Trophoblast cell (in vitro differentiated cells and primary cell): ENCODE measurements at regions not wholly inside any gene's neighbourhood (a gene's known extent, or its start where the extent isn't known, plus 50 kb on each side); places are given as distances from the start of the nearest gene placed in this dataset.

ENCODE experiments used
- DNase-seq, 2 donors: peaks; one replicate each; pipeline ENCODE4 v3.0.0-alpha.2; 2016
- H2AFZ ChIP-seq: 2 replicates; pipeline ENCODE4 v1.6.1; 2013; ENCODE audit warnings: low read length, moderate library complexity, mild to moderate bottlenecking; ENCODE audit not compliant: insufficient read depth, poor library complexity
- H2AK5ac ChIP-seq: 2 replicates; pipeline ENCODE4 v1.6.1; 2013; ENCODE audit warnings: mild to moderate bottlenecking, low read length
- H2BK120ac ChIP-seq: 2 replicates; pipeline ENCODE4 v1.6.1; 2013; ENCODE audit warnings: low read length, mild to moderate bottlenecking, moderate library complexity; ENCODE audit not compliant: insufficient read depth, poor library complexity
- H2BK12ac ChIP-seq: 2 replicates; pipeline ENCODE4 v1.6.1; 2013; ENCODE audit warnings: mild to moderate bottlenecking, low read length, moderate library complexity
- H2BK5ac ChIP-seq: 2 replicates; pipeline ENCODE4 v1.6.1; 2013; ENCODE audit warnings: low read length, low read depth, moderate library complexity, mild to moderate bottlenecking; ENCODE audit not compliant: poor library complexity
- H3K14ac ChIP-seq: 2 replicates; pipeline ENCODE4 v1.6.1; 2013; ENCODE audit warnings: mild to moderate bottlenecking, low read length
- H3K18ac ChIP-seq: 2 replicates; pipeline ENCODE4 v1.6.1; 2013; ENCODE audit warnings: mild to moderate bottlenecking, low read length
- H3K23ac ChIP-seq: 2 replicates; pipeline ENCODE4 v1.6.1; 2013; ENCODE audit warnings: low read length
- H3K27ac ChIP-seq: 2 replicates; pipeline ENCODE4 v1.5.1; 2013; ENCODE audit warnings: low read depth, mild to moderate bottlenecking, inconsistent platforms, low read length, moderate library complexity
- H3K27me3 ChIP-seq: 2 replicates; pipeline ENCODE4 v1.6.1; 2013; ENCODE audit warnings: inconsistent platforms, mild to moderate bottlenecking, low read length, moderate library complexity; ENCODE audit not compliant: insufficient read depth
- H3K36me3 ChIP-seq, 2 experiments: 1 replicate in 1 of 2; 2 replicates in 1 of 2; pipeline ENCODE4 v1.6.1; 2013; ENCODE audit warnings: low read length in 2 of 2, mild to moderate bottlenecking in 2 of 2, moderate library complexity in 1 of 2; ENCODE audit not compliant: insufficient read depth in 2 of 2, control insufficient read depth in 1 of 2
- H3K4ac ChIP-seq: 2 replicates; pipeline ENCODE4 v1.6.1; 2013; ENCODE audit warnings: low read depth, mild to moderate bottlenecking, low read length, moderate library complexity
- H3K4me1 ChIP-seq, 2 experiments: 1 replicate in 1 of 2; 2 replicates in 1 of 2; pipeline ENCODE4 v1.6.1; 2013; ENCODE audit warnings: low read length in 2 of 2, mild to moderate bottlenecking in 2 of 2, moderate library complexity in 1 of 2; ENCODE audit not compliant: insufficient read depth in 2 of 2, control insufficient read depth in 1 of 2
- H3K4me2 ChIP-seq: 2 replicates; pipeline ENCODE4 v1.6.1; 2013; ENCODE audit warnings: inconsistent platforms, mild to moderate bottlenecking, low read length, moderate library complexity
- H3K4me3 ChIP-seq: 2 replicates; pipeline ENCODE4 v1.5.1; 2013; ENCODE audit warnings: mild to moderate bottlenecking, low read depth, low read length, inconsistent platforms
- H3K79me1 ChIP-seq: one replicate; pipeline ENCODE4 v1.6.1; 2013; ENCODE audit warnings: low read length
- H3K79me2 ChIP-seq: 2 replicates; pipeline ENCODE4 v1.6.1; 2013; ENCODE audit warnings: low read length, mild to moderate bottlenecking; ENCODE audit not compliant: control insufficient read depth, insufficient read depth, poor library complexity
- H3K9ac ChIP-seq: 2 replicates; pipeline ENCODE4 v1.6.1; 2013; ENCODE audit warnings: mild to moderate bottlenecking, low read length
- H3K9me3 ChIP-seq: 2 replicates; pipeline ENCODE4 v1.6.1; 2013; ENCODE audit warnings: low read depth, mild to moderate bottlenecking, control low read depth, inconsistent platforms, low read length; ENCODE audit not compliant: insufficient read depth
- H4K12ac ChIP-seq: 2 replicates; pipeline ENCODE4 v1.6.1; 2013; ENCODE audit warnings: low read depth, mild to moderate bottlenecking, low read length, moderate library complexity
- H4K8ac ChIP-seq: 2 replicates; pipeline ENCODE4 v1.6.1; 2013; ENCODE audit warnings: low read depth, mild to moderate bottlenecking, low read length, moderate library complexity
- H4K91ac ChIP-seq: one replicate; pipeline ENCODE4 v1.6.1; 2013; ENCODE audit warnings: low read depth, mild to moderate bottlenecking, low read length, moderate library complexity
- WGBS: extraction: QIAGEN DNeasy Blood & Tissue Kit; methylation state at CpG from one replicate; pipeline ENCODE4 v1.1.7; 2013; ENCODE audit warnings: missing lambda C conversion rate; ENCODE audit not compliant: insufficient read length, insufficient coverage; ENCODE audit errors: extremely low coverage; 5-methylcytosine and 5-hydroxymethylcytosine counted together

DNA sequence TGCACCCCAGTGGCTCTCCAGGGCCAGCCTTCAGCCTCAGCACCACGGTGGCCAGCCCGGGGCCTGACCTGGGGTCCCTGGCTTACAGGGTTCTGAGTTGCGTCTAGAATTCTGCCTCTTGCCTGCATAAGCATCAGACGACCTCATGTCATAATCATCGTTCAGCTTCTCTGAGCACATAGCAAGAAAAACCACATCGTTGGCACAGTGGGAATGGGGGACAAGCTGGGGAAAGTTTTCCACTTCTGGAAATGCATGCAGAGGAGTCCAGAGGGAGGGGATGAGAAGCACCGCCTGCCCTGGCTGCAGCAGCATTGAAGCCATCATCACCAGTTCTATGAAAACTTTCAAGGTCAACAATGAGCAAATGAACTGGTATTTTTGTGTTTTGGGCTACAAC, 441.0 kb upstream of the FRG1 start:
- H4K91ac ChIP-seq = no peak overlapping the region
- no peak overlapping the region for H2BK5ac ChIP-seq
- H2BK120ac ChIP-seq = no peak overlapping the region
- no peak overlapping the region for H4K8ac ChIP-seq
- H3K4me2 ChIP-seq = no peak overlapping the region
- no peaks in the 10 kb centered on the region for H3K79me2 ChIP-seq
- no peak overlapping the region for H3K9ac ChIP-seq
- H3K27ac ChIP-seq = no peak overlapping the region
- H2AK5ac ChIP-seq = no peak overlapping the region
- peaks cover 6% of the 10 kb centered on the region for H3K9me3 ChIP-seq
- H2AFZ ChIP-seq = no peak overlapping the region
- H3K36me3 ChIP-seq = no peaks in the 10 kb centered on the region
- H2BK12ac ChIP-seq = no peak overlapping the region
- DNase-seq = no peak
- no peaks in the 10 kb centered on the region for H3K27me3 ChIP-seq
- no peak overlapping the region for H3K18ac ChIP-seq
- no peaks in the 10 kb centered on the region for H3K4me1 ChIP-seq
- no peak overlapping the region for H3K4me3 ChIP-seq
- no CpG with 5 or more reads among the region's 7 CpGs for whole genome bisulfite sequencing
- no peak overlapping the region for H4K12ac ChIP-seq
- no peak overlapping the region for H3K4ac ChIP-seq
- H3K79me1 ChIP-seq = no peaks in the 10 kb centered on the region
- H3K14ac ChIP-seq = no peak overlapping the region
- H3K23ac ChIP-seq = no peak overlapping the region

DNA sequence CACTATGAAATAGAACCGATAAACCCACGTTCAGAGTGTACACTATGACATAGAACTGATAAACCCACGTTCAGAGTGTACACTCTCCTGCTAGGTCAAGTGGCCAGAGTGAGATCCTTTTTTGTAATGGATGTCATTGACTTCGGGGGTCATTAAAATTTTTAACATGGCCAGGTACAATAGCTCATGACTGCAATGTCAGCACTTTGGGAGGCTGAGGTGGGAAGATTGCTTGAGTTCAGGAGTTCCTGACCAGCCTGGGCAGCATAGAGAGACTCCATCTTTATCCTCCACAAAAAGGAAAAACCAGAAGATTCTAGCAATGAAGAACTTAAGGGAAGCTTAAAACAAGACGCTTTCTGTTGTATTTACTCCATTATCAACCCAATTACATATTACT, 439.7 kb upstream of the FRG1 start:
- WGBS = no CpG with 5 or more reads among the region's 5 CpGs

DNA sequence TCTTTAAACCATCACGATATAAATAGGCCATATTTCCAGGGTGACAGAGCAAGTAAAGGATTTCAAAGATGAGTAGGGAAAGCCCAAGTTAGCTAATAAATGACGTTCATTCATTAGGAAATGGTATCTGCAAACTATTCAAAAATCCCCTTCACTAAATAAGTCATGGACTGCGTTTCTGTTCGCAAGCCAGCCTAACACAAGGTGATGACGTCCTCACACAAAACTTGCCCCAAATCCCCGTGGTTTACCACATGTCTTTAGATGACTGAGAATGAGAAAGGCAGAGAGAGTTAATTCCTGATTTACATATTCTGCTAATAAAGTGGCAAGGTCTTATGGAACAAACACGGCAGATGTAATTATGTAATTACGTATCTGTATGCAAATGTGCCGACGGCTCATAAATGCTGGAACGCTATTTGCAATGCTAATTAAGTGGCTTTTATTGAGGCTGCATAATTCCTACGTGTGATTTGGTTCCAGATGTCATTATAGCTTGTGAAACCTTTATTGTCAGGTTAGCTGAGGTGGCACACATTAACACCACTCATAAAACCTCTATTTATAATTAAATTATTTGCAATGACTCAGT, 437.7 kb upstream of the FRG1 start:
- Histone ChIP-seq H3K27me3 (no peaks in the 10 kb centered on the region), H3K36me3 (no peaks in the 10 kb centered on the region), H2AFZ (no peak overlapping the region), H3K4me3 (no peak overlapping the region), H3K79me1 (no peaks in the 10 kb centered on the region), H3K9ac (no peak overlapping the region), H3K4ac (no peak overlapping the region), H2AK5ac (no peak overlapping the region), H3K18ac (no peak overlapping the region), H3K4me2 (no peak overlapping the region), H4K91ac (no peak overlapping the region), H4K8ac (no peak overlapping the region), H2BK12ac (no peak overlapping the region), H3K79me2 (no peaks in the 10 kb centered on the region), H3K4me1 (no peaks in the 10 kb centered on the region), H2BK5ac (no peak overlapping the region), H3K14ac (no peak overlapping the region), H3K23ac (no peak overlapping the region), H2BK120ac (no peak overlapping the region), H4K12ac (no peak overlapping the region), H3K9me3 (peaks cover 2% of the 10 kb centered on the region), H3K27ac (no peak overlapping the region)
- WGBS = no CpG with 5 or more reads among the region's 12 CpGs
- DNase-seq = no peak

More for the DNA sequence above, 439.7 kb upstream of the FRG1 start:
- Histone ChIP-seq H3K27ac (no peak overlapping the region), H3K4me2 (no peak overlapping the region), H3K4me1 (no peaks in the 10 kb centered on the region), H2AK5ac (no peak overlapping the region), H3K9ac (no peak overlapping the region), H3K27me3 (no peaks in the 10 kb centered on the region), H3K4me3 (no peak overlapping the region), H3K79me2 (no peaks in the 10 kb centered on the region), H4K12ac (no peak overlapping the region), H3K79me1 (no peaks in the 10 kb centered on the region), H2BK12ac (no peak overlapping the region), H4K8ac (no peak overlapping the region), H2AFZ (no peak overlapping the region), H3K23ac (no peak overlapping the region), H2BK120ac (no peak overlapping the region), H4K91ac (no peak overlapping the region), H3K36me3 (no peaks in the 10 kb centered on the region), H3K4ac (no peak overlapping the region), H3K14ac (no peak overlapping the region), H3K18ac (no peak overlapping the region), H3K9me3 (peaks cover 4% of the 10 kb centered on the region), H2BK5ac (no peak overlapping the region)
- no peak for DNase-seq

GRCh38 chr4:189504220-189504619, 436.5 kb upstream of the FRG1 start:
- H4K8ac ChIP-seq = no peak overlapping the region
- H3K27ac ChIP-seq = no peak overlapping the region
- H3K4me2 ChIP-seq = no peak overlapping the region
- H3K4me1 ChIP-seq = no peaks in the 10 kb centered on the region
- no peak overlapping the region for H2BK120ac ChIP-seq
- H3K36me3 ChIP-seq = no peaks in the 10 kb centered on the region
- H2BK12ac ChIP-seq = no peak overlapping the region
- no peak overlapping the region for H3K14ac ChIP-seq
- H3K4me3 ChIP-seq = no peak overlapping the region
- no peaks in the 10 kb centered on the region for H3K79me1 ChIP-seq
- no peak overlapping the region for H3K18ac ChIP-seq
- no peak overlapping the region for H4K12ac ChIP-seq
- H3K79me2 ChIP-seq = no peaks in the 10 kb centered on the region
- DNase-seq = no peak
- no peak overlapping the region for H2AFZ ChIP-seq
- WGBS = no CpG with 5 or more reads among the region's 2 CpGs
- H2BK5ac ChIP-seq = no peak overlapping the region
- H3K4ac ChIP-seq = no peak overlapping the region
- no peaks in the 10 kb centered on the region for H3K27me3 ChIP-seq
- no peak overlapping the region for H2AK5ac ChIP-seq
- H3K9me3 ChIP-seq = no peaks in the 10 kb centered on the region
- H3K23ac ChIP-seq = no peak overlapping the region
- no peak overlapping the region for H4K91ac ChIP-seq
- H3K9ac ChIP-seq = no peak overlapping the region
